DOHH2 (cell line): ENCODE measurements at regions not wholly inside any gene's neighbourhood (a gene's known extent, or its start where the extent isn't known, plus 50 kb on each side); places are given as distances from the start of the nearest gene placed in this dataset.

Experiments used
- CTCF ChIP-seq: fragments of 200-600 bp; sonication (generic); IDR thresholded peaks from one replicate; pipeline ENCODE4 v1.5.1; 2014; ENCODE audit warnings: antibody characterized with exemption, mild to moderate bottlenecking, low read depth, low read length; ENCODE audit not compliant: poor library complexity, severe bottlenecking
- EZH2phosphoT487 ChIP-seq: fragments of 200-600 bp; sonication (generic); IDR thresholded peaks from 2 replicates; pipeline ENCODE4 v1.6.1; 2017; ENCODE audit warnings: borderline replicate concordance, mild to moderate bottlenecking, antibody characterized with exemption, low read length, moderate library complexity, mixed read lengths

GRCh38 chr4:64495946-64496345 lies 86.7 kb upstream of the TECRL start:
- TF ChIP-seq CTCF (no peak), EZH2phosphoT487 (no peak)
